KBM-7 (cell line): ENCODE measurements at regions not wholly inside any gene's neighbourhood (a gene's known extent, or its start where the extent isn't known, plus 50 kb on each side); places are given as distances from the start of the nearest gene placed in this dataset.

Experiments used
- DNase-seq: peaks from one replicate; pipeline ENCODE4 v3.0.0-alpha.2; 2015
- in situ Hi-C: fragments of 300-500 bp; cut with MboI; formaldehyde crosslinking; loops from 2 replicates; pipeline ENCODE4 v1.14.3; 2020; ENCODE audit warnings: low sequenced_read_pairs, low pct_unique_long_range_greater_than_20kb, mixed read lengths

- DNase-seq = no peak
- in situ Hi-C loops = no loop called here
Observed at GRCh38 chr10:29109707-29110571, 178.9 kb upstream of the LYZL1 start.

DNA sequence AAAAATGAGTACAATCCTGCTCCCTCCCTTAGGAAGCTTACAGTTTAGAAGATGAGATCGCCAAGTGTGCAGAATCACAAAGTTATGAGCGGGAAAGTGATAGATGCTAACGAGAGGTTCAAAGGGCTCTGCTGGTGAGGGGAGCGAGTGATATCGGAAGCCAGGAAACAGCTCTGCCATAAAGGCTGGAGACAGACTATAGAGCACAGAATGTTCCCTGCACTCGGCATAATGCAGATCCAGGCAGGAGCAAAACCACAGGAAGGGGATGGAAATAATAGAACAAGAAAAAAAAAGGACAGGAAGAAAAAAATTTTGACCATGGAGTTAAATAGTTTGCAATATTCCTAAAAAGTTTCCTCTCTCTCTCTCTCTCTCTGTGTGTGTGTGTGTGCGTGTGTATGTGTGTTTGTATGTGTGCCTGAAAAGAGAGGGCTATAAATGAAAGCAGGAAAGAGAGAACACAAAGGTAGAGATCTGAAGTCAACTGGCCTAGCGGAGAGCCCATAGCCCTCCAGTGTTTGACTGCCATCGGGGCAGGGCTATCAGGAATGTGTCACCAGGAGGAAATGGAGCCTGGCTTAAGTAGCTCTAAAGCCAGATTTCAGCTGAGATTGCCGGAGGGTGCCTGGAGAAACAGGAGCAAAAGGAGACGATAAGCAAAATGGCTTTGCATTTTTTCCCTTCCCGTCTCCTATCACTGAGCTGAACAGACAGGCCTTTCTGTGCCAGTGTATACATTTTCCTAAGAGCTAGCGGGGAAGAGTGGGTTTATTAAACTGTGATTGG lies 175.8 kb upstream of the LYZL1 start:
- in situ Hi-C loops = no loop called here
- no peak for DNase-seq

- in situ Hi-C loops = no loop called here
- no peak for DNase-seq
Observed at GRCh38 chr10:29113616-29113945, 175.3 kb upstream of the LYZL1 start.

DNA sequence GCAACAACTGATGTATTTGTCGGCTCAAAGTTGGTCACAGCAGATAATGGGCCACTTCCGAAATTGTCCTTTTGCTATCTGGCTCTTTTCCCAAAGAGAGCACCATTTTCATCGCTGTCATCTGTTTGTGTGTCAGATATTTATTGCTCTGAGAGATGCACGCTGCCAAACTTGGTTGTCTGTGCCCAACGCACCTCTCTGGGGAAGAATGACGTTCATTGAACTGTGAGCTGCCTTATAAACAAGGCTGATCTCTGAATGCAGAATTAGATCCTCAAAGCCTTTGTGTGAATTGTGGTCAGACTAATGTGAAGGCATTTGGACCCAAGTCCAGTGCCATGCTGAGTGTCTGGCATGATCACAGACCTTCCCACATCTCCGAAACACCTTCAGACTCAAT lies 174.7 kb upstream of the LYZL1 start:
- DNase-seq = no peak
- in situ Hi-C loops = no loop called here

- in situ Hi-C loops = no loop called here
- DNase-seq = no peak
Observed at GRCh38 chr10:29117781-29118180, 171.1 kb upstream of the LYZL1 start.

DNA sequence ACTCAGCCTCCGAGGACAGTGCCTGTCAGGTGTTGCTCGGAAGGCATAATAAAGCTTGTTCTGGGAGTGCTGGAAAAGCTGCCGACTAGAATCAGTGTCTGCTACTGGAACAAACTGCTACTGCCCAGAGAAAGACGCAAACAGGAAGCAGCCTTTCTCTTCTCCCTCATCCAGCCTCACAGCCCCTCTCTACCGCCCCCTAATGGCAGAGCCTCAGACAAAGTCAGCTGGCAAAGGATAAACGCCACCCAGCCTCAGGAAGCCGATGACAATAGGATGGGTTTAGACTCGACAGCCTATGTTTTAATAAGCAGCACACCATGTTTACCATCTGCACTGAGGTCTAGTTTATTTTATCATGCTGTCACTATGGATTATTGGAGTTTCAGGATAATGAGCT lies 169.5 kb upstream of the LYZL1 start:
- in situ Hi-C loops = no loop called here
- DNase-seq = peak; percentile 63

DNA sequence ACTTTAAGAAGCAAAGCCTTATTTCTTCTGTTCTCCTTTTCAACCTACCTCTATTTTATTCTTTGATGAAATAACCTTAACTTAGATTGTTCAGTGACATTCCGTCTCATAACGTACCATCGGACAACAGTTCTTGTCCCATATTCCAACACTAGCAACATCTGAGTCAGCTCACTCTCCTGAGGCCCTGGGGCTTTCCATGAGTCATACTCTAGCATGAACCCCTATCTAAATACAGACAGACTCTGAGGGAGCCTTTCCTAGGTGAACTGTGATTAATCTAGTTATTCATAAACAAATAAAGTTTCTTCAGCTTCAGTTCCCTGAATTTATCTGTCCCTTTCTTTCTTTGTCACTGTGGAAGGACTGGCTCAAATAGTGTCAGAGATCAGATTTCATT lies 168.7 kb upstream of the LYZL1 start:
- DNase-seq = no peak
- in situ Hi-C loops = no loop called here

GRCh38 chr10:29124864-29125263 lies 164.0 kb upstream of the LYZL1 start:
- in situ Hi-C loops = no loop called here

GRCh38 chr10:29127037-29127700 lies 161.7 kb upstream of the LYZL1 start:
- DNase-seq = no peak
- in situ Hi-C loops = no loop called here

More at GRCh38 chr10:29124864-29125263, 164.0 kb upstream of the LYZL1 start:
- no peak for DNase-seq

DNA sequence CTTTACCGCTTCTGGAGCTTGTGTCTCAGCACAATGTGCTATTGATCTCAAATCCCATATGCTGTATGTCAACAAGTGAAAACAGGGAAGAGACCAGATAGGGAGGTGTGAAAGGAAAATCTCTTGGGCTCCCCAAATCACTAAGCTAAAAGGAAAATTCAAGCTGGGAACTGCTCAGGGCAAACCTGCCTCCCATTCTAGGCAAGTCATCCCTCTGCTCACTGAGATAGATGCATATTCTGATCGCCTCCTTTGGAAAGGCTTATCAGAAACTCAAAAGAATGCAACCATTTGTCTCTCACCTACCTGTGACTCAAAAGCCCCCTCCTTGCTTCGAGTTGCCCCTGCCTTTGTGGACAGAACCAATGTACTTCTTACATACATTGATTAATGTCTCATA lies 161.1 kb upstream of the LYZL1 start:
- in situ Hi-C loops = no loop called here
- DNase-seq = no peak

GRCh38 chr10:29130190-29130673 lies 158.6 kb upstream of the LYZL1 start:
- in situ Hi-C loops = no loop called here
- peak; percentile 9 for DNase-seq

DNA sequence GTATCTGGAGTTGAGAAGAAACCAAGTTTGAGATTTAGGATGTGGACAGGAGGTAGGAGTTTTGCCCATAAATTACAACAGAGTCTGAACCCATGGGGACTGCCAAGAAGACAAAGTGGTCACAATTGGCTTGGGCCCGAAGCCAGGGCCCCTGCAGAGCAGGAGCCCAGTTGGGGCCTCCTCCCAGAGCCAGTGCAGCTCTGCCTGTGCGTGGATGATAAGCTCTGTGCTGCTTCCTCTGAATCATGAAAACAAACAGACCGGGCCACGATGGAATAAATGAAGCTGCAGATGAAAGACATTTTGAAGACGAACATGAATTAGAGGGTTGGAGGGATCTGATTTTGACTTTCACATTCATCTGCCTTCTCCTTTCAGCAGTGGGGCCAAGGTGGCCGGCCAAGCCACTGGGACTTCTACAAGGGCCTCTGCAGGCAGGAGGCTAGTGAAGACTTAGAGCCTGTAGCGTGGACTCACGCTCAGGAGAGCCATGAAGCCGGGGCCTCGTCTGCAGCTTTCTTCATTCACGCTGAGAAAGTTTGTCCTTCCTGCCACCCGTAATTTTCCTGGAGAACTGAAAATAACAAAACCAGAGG lies 156.8 kb upstream of the LYZL1 start:
- no peak for DNase-seq
- in situ Hi-C loops = no loop called here

DNA sequence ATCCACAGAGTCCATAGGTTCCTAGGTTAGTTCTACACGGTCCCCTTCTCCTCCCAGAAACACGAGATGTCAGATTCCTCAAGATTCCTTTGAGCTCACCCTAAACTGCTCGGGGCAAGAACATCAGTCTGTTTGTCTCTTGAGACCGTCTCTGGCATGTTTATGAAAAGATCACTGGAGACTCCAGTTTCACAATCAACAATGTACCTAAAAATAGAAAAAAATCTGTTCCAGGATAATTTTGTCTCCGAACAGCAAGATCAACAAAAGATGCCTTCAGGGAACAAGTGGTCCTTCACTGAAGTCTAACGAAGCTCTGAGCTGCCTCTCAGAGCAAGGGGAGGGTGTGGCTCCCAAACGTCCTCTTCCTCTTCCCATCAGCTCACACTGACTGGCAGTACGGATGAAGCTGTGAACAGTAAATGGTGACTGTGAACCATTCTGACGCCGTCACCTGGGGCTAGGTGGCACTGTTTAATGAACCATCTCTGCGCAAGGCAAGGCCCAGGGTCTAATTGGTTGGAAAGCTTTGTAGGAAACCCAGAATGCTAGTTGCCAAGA lies 156.2 kb upstream of the LYZL1 start:
- DNase-seq = no peak
- in situ Hi-C loops = no loop called here

DNA sequence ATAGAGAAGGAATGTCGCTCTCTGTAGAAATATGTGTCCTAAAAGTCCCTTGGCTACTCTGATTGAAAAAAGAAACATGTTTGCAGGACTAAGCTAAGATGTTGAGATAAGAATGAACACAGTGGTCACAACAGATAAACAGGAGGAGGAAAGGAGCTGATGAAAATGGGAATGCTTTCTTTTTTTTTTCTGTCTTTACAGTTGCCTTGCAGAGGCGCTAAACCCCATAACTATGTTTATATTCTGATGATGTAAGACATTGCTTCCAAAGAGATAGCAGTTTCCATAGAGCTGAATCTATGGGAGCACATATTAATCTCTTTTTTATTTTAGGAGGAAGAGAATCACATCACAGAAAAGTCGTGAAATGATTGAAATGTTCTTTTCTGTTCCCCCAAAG lies 153.5 kb upstream of the LYZL1 start:
- in situ Hi-C loops = no loop called here

GRCh38 chr10:29136411-29136810 lies 152.5 kb upstream of the LYZL1 start:
- in situ Hi-C loops = no loop called here
- no peak for DNase-seq

More for the DNA sequence above, 153.5 kb upstream of the LYZL1 start:
- no peak for DNase-seq

DNA sequence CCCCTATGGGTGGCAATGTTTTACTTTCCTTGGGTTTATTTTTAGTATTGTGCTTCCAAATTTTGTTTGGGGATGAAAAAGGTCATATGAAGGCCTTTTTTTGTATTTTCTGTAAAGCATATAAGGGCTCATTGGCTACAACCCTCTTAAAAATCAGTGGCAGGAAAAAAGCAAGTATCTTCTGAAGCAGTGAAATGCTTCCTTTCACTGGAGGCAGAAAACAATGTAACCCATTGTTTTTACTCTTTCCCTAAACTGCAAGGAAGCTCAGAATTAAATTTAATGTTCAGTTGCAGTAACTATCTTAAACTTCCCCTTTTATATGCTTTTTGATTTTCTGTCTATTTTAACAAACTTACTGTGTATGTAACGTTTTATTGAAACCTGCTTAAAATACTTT lies 148.7 kb upstream of the LYZL1 start:
- no peak for DNase-seq

GRCh38 chr10:29140991-29141390 lies 147.9 kb upstream of the LYZL1 start:
- in situ Hi-C loops = no loop called here
- no peak for DNase-seq

More for the DNA sequence above, 148.7 kb upstream of the LYZL1 start:
- in situ Hi-C loops = no loop called here

DNA sequence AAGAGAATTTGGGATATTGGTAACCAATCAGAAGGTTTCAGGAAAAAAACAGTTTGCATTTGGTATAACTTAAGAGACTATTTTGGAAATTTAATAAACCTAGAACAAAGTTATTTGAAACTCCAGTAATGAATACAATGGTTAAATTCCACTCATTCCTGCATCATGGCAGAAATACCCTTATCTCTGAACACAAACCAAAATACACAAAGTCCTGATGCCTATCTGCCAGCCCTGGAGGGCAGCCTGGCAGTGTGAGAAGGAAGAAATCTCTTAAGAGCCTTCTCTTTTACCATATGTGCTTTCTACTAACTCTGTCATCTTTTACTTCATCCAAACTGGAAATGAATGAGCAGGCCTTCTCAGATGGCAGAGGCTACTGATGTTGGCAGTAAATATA lies 147.1 kb upstream of the LYZL1 start:
- in situ Hi-C loops = no loop called here

More for the DNA sequence above, 147.1 kb upstream of the LYZL1 start:
- no peak for DNase-seq
